UCSD-AML1 (cell line): ENCODE measurements at regions not wholly inside any gene's neighbourhood (a gene's known extent, or its start where the extent isn't known, plus 50 kb on each side); places are given as distances from the start of the nearest gene placed in this dataset.
"Not testable (repeated sequence)": the region's sequence is repeated elsewhere in the genome, so short reads cannot be mapped to it uniquely, and the experiment has no call there.

Experiments used
- DNase-seq: peaks from one replicate; lab custom pipeline; 2025; ENCODE audit not compliant: unreplicated experiment; lab: John Stamatoyannopoulos, UW

DNA sequence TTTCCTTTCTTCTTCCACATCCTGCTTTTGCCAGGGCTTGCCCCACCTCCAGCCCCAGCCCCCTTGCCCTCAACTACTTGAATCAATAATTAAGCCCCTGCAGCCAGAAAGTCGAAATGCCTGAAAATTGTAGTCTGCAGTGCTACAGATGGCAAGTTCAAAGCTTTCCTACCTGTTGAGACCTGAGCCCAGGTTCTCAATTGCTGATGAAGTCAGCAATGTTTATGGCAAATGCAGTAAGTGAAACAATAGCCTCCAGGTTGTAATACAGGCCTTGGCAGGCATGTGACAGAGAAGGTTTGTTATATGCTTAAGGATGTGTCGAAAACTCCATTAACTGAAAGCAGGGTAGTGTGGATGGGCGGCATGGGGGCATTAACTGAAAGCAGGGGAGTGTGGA is 181.1 kb upstream of the SESN3 start:
- DNase-seq, result no peak

DNA sequence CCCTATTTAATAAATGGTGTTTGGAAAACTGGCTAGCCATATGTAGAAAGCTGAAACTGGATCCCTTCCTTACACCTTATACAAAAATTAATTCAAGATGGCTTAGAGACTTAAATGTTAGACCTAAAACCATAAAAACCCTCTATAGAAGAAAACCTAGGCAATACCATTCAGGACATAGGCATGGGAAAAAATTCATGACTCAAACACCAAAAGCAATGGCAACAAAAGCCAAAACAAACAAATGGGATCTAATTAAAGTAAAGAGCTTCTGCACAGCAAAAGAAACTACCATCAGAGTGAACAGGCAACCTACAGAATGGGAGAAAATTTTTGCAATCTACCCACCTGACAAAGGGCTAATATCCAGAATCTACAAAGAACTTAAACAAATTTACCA is 179.7 kb upstream of the SESN3 start:
- not testable (repeated sequence) for DNase-seq

DNA sequence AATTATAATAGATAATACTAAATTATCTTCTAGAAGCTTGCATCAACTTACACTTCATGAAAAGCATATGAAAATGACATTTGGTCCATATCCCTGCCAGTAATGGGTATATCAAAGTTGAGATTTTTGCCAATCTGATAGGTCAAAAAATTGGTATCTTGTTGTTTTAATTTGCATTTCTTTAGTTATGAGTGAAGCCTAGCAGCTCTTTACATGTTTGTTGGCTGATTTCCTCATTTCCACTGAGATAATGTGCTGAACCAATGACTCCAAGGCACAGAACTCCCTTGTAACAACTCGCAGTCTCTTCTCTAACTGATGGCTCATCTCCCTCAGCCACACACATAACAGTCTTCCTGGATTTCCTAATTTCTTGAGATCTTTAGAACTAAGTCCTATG is 175.3 kb upstream of the SESN3 start:
- DNase-seq, result no peak

DNA sequence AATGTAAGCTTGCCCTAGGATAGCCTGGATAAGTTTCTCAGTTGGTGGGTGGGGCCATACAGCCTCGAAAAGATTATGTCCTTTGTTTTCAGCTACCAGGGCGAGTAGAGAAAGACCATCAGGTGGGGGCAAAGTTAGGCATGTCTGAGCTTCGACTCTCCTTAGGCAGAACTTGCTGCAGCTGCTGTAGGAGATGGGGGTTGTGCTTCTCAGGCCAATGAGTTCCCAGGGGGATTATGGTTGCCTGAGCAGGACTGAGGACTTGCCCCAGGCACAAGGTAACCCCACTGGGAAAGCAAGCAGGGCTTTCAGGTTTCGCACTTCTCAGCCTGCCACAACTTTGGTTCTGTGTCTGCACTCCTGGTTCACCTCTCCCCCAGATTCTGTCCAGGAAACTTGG is 173.4 kb upstream of the SESN3 start:
- DNase-seq, result no peak

DNA sequence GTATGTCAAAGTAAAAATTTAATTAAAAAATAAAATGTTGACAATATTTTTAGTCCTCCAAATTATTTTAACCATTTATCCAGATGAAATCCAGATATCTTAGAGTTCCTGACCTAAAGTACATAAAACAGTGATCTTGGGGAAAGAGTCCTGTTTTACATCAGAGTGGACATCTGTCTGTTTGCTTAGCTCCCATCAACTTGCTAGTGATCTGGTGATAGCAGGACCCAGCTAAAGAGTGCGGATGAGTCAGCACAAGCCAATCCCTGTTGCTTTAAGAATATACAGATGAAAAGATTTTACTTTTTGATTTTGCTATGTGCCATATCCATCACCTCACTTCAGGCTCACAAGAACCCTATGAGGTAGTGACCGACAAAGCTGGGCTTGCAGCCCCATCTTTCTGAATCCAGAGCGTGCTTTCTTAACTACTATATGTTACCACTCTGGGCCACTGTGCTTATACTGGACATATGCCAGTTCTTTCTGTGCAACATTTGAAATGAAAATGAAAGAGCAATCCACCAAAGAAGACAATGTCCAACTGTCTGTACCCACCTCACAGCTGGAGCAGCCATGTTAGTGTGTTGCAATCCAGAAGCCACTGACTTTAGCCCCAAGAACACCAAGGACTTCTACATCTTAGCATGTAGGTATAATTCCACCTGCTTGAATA is 167.6 kb upstream of the SESN3 start:
- DNase-seq, result no peak

DNA sequence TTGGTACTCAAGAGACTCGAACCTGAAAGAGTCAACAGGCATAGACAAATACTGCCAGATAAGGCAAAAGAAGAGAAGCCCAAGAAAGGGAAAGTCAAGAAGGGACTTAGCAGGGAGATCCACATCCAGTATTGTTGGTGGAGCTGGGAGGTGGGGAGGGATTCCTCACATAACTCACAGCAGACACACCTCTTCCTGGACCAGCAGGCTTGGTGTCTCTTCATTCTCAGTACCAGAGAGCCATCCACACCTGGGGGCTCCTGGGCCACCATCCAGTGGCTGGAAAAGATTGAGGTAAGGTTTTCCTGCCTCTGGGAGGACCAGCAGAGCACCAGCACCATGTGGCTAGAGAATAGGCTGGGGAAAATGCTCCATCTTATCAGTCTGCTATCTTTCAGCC is 161.6 kb upstream of the SESN3 start:
- no peak for DNase-seq

DNA sequence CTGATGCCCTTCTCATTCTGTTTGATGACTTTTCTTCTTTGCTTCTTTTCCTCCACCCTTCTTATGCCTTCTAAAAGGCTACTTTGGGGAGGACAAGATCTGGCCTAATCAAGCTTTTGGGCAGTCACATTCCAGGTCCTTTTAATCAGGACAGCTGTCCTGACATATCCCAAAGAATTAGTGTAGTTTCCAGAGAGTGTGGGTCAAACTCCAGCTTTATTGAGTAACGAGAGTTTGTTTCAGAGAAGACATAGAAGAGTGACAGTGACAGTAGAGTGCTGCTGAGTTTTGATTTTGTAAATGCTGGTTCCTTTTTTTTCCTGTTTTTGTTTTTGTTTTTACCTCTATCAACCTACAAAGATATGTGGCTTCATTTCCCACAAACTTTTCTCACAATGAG is 158.4 kb upstream of the SESN3 start:
- DNase-seq, result no peak

DNA sequence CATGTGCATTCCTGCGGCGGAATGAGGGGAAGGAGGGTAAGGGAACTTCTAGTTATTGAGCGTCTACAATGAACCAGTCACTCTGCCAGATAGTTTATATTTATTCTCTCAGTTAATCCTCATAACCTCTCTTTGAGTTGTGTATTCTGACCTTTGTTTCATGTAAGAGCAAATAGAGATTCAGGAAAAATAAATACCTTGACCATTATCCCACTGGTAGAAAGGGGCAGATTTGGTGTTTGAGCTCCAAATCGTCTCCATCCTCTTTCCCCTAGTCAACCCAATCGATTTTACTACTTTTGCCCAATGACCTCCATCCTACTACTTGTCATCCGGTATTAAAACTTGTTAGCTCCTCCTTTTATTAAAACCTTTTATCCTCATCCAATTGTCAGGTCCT is 157.1 kb upstream of the SESN3 start:
- no peak for DNase-seq

DNA sequence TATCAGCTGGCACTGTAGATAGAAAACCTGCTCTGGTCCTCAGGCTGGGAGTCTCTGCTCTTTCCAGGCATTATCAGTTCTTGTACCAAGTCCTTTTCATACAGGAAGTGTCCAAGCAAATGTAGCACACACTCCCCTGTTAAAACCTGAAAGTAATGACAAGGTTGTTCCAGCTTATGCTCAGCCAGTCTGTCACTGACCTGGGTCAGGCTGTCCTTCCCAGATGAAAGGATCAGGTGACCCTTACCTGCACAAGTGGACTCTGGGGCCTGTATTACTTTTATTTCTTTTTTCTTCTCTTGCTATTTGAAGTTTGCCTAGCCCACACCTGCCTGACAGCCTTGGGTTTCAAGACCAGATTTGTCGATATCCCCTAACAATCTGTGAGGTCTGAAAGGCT is 156.3 kb upstream of the SESN3 start:
- DNase-seq, result no peak

DNA sequence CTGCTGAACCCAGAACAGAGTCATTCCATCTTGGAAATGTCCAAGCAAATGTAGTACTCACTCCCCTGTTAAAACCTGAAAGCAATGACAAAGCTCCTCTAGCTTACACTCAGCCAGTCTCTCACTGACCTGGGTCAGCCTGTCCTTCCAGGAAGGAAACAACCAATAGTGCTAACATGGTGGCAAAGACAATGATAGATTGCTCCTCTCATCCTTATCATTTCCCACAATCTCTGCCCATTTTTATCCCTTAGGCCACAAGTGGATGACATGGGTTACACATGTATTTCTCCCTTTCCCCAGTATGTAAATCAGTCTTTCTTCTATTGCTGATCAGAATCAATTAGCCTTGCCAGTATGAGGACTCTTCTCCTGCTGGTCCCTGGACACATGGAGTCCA is 154.6 kb upstream of the SESN3 start:
- DNase-seq, result no peak

DNA sequence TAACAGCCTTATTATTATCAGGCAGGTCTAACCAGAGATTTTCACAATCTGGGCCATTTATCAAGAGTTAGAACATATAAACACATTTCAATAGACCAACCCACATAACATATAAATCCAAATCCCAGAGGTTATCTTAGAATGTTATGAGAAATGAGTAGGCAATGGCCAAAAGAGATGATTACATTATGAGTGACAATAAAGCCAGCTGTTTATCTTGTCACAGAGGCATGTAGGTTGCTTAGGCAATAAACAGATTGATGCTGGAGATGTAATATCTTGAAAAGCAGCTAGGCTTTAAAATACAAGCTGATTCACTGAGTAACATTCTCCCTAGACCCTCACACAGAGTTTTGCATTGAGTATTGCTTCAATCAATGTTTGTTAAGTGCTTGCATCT is 148.5 kb upstream of the SESN3 start:
- no peak for DNase-seq

DNA sequence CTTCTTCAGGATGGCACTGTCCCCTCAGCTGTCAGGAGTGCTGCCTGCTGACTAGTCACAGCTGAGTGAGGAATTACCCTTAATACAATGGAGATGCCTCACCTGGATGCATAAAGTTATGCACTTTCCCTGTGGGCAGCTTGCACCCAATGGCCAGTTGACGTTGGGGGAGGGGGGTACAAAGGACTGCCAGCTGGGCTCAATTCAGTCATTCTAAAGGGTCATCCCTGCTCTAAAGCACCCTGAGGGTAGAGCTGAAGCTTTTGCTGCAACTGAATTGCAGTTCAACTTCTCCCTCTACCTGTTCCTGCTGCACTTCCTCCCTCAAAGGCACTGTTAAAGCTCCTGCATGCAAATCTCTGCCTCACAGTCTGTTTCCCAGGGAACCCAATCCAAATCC is 147.8 kb upstream of the SESN3 start:
- no peak for DNase-seq

DNA sequence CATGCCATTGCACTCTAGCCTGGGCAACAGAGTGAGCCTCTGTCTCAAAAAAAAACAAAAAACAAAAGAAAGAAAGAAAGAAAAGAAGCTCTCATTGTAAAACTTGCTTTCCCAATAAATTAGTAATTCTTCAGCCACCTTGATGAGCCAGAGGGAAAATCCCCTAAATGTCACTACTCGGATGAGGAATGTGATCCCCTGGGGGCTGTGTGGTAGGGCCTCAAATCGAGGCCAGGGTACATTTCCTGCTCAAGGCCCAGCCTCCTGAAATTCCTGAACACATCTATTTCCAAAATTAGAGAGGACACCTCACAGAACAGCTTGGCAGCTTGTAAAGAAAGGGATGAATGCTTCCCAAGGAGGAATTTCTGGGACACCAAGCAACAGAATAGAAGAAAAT is 147.1 kb upstream of the SESN3 start:
- DNase-seq, result no peak

DNA sequence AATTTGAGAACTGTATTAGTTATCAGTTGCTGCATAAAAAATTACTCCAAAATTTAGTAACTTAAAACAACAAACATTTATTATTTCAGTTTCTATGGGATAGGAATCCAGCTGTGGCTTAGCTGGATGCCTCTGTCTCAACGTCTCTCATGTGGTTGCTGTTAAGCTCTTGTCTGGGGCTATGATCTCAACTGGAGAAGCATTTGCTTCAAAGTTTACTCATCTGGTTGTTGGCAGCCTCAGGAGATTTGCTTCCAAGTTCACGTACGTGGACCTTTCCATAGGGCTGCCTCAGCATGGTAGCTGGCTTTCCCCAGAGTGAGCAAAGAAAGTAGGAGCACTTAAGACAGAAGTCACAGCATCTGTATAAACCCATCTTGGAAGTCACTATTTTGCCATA is 144.9 kb upstream of the SESN3 start:
- no peak for DNase-seq

DNA sequence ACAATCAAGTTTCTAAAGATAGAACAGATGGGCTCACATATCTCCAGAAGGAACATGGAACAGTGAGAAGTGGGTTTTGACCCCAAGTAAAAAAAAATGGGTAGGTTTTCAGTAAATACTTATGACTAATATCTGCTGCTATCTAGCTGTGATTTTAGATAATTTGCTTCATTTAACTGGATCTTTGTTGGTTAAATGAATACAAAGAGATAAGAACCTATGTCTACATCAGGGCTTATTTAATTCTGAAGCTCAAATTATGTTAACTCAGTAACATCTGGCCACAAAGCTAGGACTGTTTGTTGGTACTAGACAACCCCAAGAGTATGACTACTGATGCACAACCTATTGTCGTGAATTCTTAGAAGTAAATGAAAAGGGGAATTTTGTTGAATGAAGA is 144.4 kb upstream of the SESN3 start:
- no peak for DNase-seq

DNA sequence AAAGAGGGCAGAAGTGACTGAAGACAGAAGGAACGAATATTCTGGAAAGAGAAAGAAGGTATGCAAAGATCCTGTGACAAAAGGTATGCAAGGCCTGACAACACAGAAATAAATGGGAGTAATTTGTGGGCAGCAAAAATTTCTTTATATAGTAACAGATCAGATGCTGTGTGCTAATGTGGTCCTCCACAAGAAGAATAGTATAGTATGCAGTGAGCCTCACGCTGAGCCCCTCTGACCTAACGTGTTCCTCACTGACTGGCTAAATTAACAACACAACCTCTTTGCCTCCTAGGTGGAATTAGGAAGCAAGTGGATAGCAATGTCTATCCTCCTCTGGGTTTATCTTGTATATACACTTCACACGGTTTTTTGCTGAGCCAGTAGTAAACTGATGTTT is 143.1 kb upstream of the SESN3 start:
- DNase-seq, result no peak

DNA sequence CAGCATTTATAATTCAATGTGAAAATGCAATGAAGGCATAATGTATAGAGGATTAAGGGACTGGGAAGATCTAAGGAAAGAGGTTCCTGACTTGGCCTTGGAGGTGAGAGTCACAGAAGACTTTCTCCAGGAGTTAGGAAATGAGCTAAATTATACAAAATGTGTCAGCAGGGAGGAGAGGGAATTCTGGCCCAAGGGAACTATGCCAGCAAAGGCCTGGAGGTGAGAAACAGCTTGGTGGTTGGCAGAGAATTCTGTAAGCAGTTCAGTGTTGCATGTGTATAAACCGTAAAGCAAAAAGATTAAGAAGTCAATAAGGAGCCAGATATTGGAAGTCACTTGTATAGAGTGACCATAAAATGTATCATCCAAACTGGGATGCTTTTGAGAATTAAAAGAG is 142.2 kb upstream of the SESN3 start:
- DNase-seq, result no peak

DNA sequence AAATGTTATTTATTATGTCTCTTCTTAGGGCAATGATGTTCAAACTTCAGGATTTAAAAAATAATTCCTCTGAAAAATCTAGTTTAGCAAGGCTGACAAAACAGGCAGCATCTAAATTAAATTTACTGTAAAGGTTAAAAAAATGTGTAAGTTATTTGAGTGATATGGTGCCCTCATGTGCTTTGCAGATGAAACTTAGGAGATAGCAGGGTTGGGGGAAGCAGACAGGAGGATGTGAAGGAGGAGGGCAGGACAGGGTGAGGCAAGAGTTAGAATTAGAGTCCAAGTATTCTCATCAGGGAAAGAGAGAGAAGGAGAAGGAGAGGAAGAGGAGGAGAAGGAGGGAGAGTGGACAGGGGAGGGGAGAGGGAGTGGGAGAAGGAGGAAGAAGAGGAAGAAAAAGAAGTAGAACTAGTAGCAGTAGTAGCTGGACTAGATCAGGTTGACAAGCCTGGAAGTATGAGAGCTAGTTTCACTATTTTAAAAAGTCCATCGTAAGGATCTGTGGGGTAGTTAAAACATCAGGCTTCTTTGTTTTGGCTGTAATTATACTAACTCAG is 141.2 kb upstream of the SESN3 start:
- DNase-seq, result no peak

DNA sequence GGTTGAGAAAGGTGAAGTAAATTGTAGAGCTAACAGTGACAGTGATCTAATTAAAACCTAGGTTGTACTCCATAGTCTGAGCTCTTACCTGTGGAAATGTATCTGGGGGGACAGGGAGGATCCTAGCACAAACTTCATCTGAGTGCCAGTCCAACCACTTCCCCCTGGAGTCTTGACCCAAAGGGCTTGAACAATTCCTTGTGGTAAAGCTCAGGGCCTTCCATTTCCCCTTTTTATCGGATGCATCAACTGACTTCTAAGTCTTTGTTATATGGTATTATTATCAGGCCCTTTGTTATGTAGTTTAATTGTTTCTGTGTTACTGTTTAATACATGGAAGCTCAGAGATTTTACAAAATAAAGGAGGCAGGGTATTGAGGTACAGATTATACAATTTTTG is 140.2 kb upstream of the SESN3 start:
- DNase-seq, result no peak

DNA sequence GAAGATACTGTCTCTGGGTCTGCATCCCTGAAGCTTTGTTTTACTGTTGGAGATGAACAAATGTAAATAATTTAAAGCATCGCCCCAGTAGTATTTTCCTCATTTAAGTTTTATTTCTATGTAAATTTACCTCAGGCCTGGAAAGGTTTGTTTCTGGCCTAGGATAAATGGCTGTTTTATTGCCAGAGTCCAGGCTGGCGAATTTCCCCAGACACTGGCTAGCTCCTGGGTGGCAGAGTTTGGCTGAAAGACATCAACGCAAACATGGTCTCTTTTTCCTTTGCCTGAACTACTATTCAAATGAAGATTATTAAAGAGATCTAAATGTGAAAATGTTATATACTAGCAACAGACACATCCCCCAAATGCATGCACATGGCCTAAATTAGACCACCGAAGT is 136.7 kb upstream of the SESN3 start:
- no peak for DNase-seq

DNA sequence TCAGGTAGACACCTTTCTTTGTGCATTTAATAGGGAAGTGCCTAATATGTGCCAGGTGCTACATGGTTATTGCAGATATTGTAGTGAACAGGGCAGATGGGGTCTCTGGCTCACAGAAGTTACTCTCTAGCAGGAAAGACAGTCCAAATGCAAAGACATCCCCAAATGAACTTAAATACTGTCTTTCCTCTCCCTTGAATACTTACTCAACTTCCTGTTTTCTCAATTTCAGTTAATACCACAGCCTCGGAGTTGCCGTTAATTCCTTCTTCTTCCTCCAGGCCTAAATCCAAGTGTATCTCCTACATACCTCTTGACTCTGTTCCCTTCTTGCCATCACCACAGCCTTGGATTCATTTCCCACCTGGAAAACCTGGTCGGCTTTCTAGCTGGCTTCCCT is 134.3 kb upstream of the SESN3 start:
- no peak for DNase-seq

DNA sequence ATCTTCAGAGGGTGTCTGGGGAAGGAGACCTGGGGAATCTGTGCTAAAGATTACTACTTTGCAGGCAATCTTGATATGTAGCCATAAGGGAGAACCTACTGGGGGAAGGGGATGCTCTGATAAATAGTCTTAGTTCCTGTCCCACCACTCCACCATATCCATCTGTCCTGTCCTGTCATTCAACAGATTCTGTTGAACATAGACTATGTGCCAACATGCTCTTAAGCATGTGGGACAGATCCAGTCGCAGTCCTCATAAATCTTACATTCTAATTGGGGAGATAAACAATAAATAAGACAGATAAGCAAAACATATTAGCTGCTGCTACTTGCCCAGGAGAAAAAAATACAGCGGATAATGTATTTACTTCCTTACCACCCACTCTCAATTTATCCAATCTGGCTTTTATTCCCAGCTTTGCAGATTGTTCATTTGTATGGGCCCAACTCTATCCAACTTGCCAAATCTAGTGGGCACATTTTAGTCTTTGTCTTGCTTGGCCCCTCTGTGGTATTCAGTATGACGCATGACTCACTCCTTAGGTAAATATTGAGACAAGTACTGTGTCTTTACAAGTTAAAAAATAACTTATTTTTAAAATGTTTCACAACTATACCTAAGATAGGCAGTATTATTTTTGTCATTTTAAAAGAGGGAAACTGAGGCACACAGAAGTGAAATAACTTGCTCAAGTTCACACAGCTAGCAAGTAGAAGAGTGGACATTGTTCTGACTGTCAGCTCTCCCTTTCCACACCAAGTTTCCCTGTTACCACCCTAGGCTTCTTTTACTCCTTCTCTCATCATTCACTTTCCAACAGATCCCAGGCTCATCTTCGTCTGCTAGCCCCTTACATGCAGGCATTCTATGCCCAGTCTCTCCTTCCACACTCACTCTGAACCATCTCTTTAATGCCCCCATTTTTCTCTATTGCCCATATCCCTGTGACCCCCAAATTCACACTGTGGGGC is 133.6 kb upstream of the SESN3 start:
- no peak for DNase-seq
